ENCODE measurements at regions not wholly inside any gene's neighbourhood (a gene's known extent, or its start where the extent isn't known, plus 50 kb on each side); places are given as distances from the start of the nearest gene placed in this dataset.
A peak's percentile ranks its signal among the peaks of the same experiment; 100 is the strongest.

GRCh38 chr6:150752409-150752808, 113.1 kb upstream of the MTHFD1L start (continued):
- no peak for TF ChIP-seq ZNF121 (CRISPR knock-in tag; IDR thresholded peaks at IDR 0.05)
- no peak for TF ChIP-seq ZNF232 (CRISPR knock-in tag; IDR thresholded peaks at IDR 0.05)

GRCh38 chr6:150753371-150754064, 112.0 kb upstream of the MTHFD1L start:
- Mint-ChIP-seq H3K36me3 (no peaks in the 10 kb centered on the region), H3K27me3 (ENCODE audit: low read depth) (peaks cover 44% of the 10 kb centered on the region), H3K27ac (peak overlapping the region; percentile 46; the same call in 1 of the 2 replicates), H3K4me1 (peaks cover 12% of the 10 kb centered on the region), H3K9me3 (no peaks in the 10 kb centered on the region), H3K4me3 (peak overlapping the region; percentile 52)
- CTCF ChIA-PET, result interaction anchor here (1.3 to 2.4 kb wide), 2 partner anchors 68 to 682 kb away, joined by 3 to 9 read pairs; no protein-coding TSS in a partner anchor
- peak; percentile 84 for ATAC-seq
- DNase-seq (ENCODE audit: low spot score), result no peak
- POLR2A ChIA-PET, result no interaction called here
- TF ChIP-seq ARID4B (CRISPR knock-in tag; IDR thresholded peaks at IDR 0.05; ENCODE audit: borderline replicate concordance), result no peak
- TF ChIP-seq GRHL2 (CRISPR knock-in tag; IDR thresholded peaks at IDR 0.05; ENCODE audit: insufficient replicate concordance, severe bottlenecking), result no peak
- no peak for TF ChIP-seq MXD4 (CRISPR knock-in tag; IDR thresholded peaks at IDR 0.05; ENCODE audit: borderline replicate concordance)
- TF ChIP-seq ZNF138 (CRISPR knock-in tag; conservative IDR thresholded peaks at IDR 0.05), result no peak
- TF ChIP-seq STAT6 (CRISPR knock-in tag; conservative IDR thresholded peaks at IDR 0.05; ENCODE audit: low read depth), result no peak

- no peak for ATAC-seq
- ChIA-PET POLR2A (no interaction called here), CTCF (no interaction called here)
- H3K9me3 Mint-ChIP-seq, result no peaks in the 10 kb centered on the region
- peaks cover 44% of the 10 kb centered on the region for H3K27me3 Mint-ChIP-seq (ENCODE audit: low read depth)
- no peak for DNase-seq (ENCODE audit: low spot score)
- no peak overlapping the region for H3K4me3 Mint-ChIP-seq
- no peak overlapping the region for H3K27ac Mint-ChIP-seq
- H3K36me3 Mint-ChIP-seq, result no peaks in the 10 kb centered on the region
- H3K4me1 Mint-ChIP-seq, result peaks cover 12% of the 10 kb centered on the region
- no peak for TF ChIP-seq ETV6 (CRISPR knock-in tag; IDR thresholded peaks at IDR 0.05)
- no peak for TF ChIP-seq ATF6 (CRISPR knock-in tag; IDR thresholded peaks at IDR 0.05)
- TF ChIP-seq PREB (CRISPR knock-in tag; IDR thresholded peaks at IDR 0.05; ENCODE audit: borderline replicate concordance), result no peak
- no peak for TF ChIP-seq GRHL2 (CRISPR knock-in tag; IDR thresholded peaks at IDR 0.05; ENCODE audit: insufficient replicate concordance, severe bottlenecking)
- no peak for TF ChIP-seq ZNF317 (CRISPR knock-in tag; IDR thresholded peaks at IDR 0.05; ENCODE audit: borderline replicate concordance, low read depth)
- no peak for TF ChIP-seq ZNF512 (CRISPR knock-in tag; IDR thresholded peaks at IDR 0.05; ENCODE audit: borderline replicate concordance)
- TF ChIP-seq ZNF219 (CRISPR knock-in tag; IDR thresholded peaks at IDR 0.05; ENCODE audit: borderline replicate concordance), result no peak
- TF ChIP-seq IRF1 (CRISPR knock-in tag; IDR thresholded peaks at IDR 0.05), result no peak
- TF ChIP-seq ZNF423 (CRISPR knock-in tag; IDR thresholded peaks at IDR 0.05), result no peak
- TF ChIP-seq AR (CRISPR knock-in tag; IDR thresholded peaks at IDR 0.05), result no peak
Observed at GRCh38 chr6:150755042-150755441, 110.5 kb upstream of the MTHFD1L start.
